IPS DF 4.7 (cell line): ENCODE measurements at regions not wholly inside any gene's neighbourhood (a gene's known extent, or its start where the extent isn't known, plus 50 kb on each side); places are given as distances from the start of the nearest gene placed in this dataset.

Source experiments
- DNase-seq: peaks from one replicate; pipeline ENCODE4 v3.0.0-alpha.2; 2013; ENCODE audit warnings: low spot score; ENCODE audit errors: extremely low read depth

- DNase-seq, result no peak
Measured at GRCh38 chr2:239537633-239538356, 137.0 kb upstream of the HDAC4 start.

- no peak for DNase-seq
Measured at GRCh38 chr2:239536186-239536585, 135.4 kb upstream of the HDAC4 start.

GRCh38 chr2:239535413-239536144 lies 134.8 kb upstream of the HDAC4 start:
- no peak for DNase-seq

DNA sequence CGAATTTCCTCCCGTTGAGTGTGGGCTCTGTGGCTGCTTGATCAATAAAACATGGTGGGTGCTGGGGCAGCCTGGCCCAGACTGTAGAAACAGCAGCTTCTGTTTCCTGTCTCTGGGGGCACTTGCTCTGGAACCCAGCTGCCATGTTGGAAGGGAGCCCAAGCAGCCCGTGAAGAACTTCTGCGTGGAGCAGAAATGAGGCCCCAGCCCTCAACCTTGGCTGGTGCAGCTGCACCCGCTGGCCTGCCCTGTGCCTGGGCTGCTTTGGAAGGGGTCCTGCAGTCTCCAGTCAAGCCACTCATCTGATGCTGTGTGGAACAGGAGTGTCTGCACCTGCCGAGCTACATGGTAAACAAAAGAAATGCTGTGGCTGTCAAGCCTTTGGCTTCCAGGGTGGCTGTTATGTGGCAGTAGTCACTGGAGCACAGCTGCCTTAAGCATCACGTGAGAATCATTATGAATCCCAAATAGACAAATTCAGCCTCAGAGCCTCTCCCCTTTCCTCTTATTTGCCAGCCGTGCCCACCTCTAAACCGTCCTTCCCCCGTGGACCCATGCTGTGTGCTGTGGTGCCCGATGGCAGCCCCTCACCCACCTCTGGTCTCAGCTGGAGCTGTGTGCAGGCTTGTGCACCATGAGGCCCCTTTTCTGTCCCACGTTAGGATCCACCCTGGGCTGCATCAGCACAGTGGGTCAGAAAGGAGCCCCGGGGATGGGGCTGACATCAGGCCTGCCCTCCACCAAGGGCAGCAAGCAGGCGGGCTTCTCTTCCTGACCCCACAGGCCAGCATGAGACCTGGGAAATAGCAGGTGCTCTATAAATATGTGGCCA lies 134.0 kb upstream of the HDAC4 start:
- no peak for DNase-seq

- DNase-seq, result no peak
Measured at GRCh38 chr2:239533569-239534316, 132.9 kb upstream of the HDAC4 start.

DNA sequence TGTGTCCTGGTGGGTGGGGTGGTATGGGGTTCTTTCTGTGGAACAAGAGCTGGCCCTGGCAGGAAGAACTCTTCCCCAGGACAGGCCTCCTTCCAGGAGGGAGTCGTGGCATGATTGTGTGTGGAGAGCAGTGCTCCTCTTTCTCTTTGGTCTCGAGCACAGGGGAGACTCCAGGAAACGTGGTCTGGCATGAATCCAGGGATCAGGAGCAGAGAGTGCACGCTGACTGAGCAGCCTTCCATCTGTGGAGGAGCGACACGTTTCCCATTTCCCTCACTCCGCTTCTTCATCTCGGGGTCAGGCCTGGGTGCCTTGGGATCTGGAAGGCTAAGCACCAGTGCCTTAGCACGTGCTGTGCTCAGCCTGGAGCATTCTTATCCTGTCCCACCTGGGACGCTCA lies 132.0 kb upstream of the HDAC4 start:
- no peak for DNase-seq

GRCh38 chr2:239532250-239532649 lies 131.4 kb upstream of the HDAC4 start:
- no peak for DNase-seq

GRCh38 chr2:239531456-239532241 lies 130.8 kb upstream of the HDAC4 start:
- no peak for DNase-seq

DNA sequence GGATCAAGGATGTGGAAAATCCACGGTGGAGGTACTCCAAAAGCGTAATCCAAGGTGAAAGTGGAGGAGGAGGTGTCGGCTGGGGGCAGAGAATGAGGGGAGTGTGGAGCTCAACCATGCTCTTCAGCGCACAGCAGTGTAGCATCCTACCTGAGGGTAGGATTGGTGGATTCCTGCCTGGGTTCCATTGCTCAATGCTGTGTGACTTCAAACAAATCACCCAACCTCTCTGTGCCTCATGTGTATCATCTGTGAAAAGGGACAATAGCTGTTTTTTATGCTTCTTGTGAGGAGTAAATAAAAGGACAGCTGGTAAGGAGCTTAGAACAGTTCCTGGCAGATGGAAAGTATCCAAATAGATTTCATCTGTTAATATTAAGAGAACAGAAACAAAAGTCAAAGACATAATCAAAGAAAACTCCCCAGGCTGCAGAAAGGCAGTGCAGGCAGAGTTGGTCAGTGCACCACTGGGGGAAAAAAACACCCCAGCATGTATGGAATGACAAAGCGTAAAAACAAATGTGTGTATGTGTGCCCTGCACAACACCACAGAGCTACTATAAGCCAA lies 130.0 kb upstream of the HDAC4 start:
- DNase-seq, result no peak

GRCh38 chr2:239529313-239530015 lies 128.6 kb upstream of the HDAC4 start:
- no peak for DNase-seq

DNA sequence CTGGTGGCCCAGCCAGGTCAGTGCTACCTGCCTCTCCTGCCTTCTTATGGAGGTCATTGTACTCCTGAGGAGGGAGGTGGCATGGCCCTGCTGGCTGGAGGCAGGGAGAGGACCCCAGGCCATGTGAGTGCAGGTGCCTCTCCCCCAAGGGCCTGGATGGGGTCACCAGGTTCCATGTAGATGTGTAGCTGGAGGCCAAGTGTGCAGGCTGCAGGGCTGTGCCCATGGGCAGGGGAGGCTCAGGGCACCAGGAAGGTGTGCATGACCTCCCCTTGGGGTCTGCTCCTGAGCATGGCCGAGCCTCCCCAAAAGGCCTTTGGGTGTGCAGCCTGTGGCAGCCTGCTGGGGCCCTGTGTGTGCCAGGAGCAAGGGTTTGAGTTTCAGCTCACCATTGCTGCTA lies 128.1 kb upstream of the HDAC4 start:
- DNase-seq, result no peak

GRCh38 chr2:239528146-239528545 lies 127.3 kb upstream of the HDAC4 start:
- no peak for DNase-seq

DNA sequence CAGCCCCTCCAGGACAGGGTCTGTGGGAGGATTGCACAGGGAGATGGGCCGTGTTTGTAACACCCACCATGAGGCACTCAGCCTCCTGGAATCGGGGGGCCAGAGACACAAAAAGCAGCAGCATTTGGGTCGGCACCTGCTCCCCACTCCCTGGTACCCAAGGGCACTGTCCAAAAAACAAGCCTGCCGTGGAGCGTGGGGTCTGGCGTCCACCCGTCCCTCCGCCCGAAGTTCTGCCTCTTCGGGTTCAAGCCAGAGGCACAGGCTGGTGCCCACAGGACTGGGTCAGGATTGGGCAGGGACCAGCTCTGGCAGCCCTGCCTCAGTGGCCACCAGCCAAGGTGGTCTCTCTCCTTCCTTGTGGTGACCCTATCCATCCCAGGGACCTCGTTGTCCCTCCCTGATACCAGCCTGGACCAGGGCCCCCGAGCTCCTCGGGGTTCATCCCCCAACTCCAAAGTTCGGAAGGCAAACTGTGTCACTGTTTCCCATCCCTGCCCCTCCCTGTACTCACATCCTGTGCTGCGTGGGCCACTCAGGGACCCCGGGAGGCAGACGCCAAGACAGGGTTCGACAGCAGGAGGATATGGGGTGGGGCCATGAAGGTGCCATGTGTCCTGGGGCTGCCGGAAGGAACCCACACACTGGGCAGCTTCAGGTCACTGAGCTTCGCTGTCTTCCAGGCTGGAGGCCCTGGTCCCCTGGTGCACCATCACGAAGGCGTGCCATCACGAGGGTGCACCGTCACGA lies 126.0 kb upstream of the HDAC4 start:
- no peak for DNase-seq

GRCh38 chr2:239526038-239526437 lies 125.2 kb upstream of the HDAC4 start:
- DNase-seq, result no peak

DNA sequence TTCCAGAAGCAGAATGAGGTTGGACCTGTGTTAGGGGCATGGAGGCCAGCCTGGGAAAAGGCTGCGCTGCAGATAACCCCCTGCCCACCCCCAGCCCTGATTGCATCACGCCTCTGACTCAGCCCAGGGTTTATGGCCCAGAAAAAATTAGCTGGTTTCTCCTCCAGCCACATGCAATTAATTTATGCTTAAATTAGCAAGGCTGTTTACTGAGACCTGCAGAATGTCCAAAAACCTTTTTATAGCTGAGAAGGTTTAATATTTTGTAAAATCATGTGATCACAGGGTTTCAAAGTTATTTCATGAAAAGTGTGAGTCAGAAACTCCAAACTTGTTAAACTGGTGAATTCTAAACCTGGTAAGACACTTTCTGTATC lies 123.1 kb upstream of the HDAC4 start:
- DNase-seq, result no peak

DNA sequence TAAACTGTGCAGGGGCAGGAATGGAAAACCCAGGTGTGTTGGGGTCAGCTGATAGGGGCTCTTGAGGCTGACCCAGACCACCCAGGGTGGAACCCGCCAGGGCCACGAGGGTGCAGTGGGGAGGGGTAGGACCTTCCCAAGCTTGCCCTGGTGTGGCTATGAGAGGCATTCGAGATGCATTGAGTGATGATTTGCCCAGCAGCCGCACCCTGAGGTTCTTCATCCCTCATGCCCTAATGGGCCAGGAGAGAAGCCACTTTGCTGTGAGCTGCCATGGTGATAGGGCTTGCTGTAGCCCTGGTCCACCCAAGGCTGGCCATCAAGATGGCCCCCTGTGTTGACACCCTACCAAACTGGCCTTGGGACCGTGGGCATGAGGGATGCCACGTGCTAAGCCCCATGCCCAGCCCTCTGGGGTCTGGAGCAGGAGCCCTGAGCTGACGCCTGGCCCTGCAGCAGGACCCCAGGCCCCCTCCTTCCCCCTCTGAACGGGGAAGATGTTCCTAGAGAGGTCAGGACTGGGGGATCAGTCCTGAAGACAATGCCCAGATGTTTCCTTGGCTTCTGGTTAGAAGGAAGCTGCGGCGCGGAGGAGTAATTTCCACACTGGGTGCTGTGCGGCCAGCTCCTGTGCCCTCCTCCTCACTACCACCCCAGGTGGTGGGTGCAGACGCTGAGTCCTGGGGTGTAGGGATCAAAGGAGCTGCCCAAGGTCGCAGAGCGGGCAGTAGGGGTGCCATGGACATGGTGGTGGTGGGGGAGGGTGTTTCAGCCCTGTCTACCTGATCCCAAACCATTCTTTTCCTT lies 122.5 kb upstream of the HDAC4 start:
- no peak for DNase-seq

- DNase-seq, result no peak
Measured at GRCh38 chr2:239522740-239523119, 121.9 kb upstream of the HDAC4 start.
